Activated T-helper 1 cell treated with Interleukin-2 at 50 U/mL for 16 hours (primary cell): ENCODE measurements at regions not wholly inside any gene's neighbourhood (a gene's known extent, or its start where the extent isn't known, plus 50 kb on each side); places are given as distances from the start of the nearest gene placed in this dataset.

Experiments
- DNase-seq: peaks from one replicate; pipeline ENCODE4 v3.0.0-alpha.2; 2020; ENCODE audit warnings: low read depth

DNA sequence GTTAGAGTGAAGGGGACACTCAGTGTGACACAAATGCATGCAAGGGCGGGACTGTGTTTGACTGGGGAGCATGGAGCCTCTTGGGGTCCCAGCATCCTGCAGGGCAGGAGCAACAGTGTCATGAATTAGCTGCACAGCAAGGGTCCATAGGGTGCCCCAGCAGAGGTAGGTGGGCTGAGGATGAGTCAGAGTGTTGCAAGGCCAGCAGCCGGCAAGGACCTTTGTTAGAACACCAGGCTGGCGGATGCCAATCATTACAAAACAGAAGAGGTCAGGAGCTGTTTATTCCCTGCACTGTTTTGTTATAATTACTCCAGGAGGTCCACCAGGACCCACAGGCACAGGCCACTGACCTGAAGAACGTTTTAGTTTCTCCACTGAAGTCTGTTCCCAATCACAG, 362.2 kb upstream of the DUSP10 start:
- no peak for DNase-seq

DNA sequence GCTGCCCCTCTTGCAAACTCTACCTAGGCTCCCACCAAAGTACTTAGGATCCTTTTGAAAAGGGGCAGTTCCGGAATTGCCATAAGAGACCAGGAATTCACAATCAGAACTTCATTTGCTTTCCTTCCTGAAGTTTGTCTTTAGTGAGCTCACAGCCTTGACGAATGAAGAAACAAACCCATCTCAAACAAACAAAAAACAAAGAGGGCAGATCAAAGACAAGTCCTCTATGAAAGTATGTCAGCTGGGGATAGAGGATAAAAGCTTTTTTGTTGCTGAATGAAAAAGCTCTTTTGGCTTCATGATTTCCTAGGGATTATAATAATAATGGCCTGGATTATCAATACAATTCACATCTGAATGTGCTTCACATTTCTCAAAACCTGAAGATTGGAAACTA, 357.9 kb upstream of the DUSP10 start:
- no peak for DNase-seq

DNA sequence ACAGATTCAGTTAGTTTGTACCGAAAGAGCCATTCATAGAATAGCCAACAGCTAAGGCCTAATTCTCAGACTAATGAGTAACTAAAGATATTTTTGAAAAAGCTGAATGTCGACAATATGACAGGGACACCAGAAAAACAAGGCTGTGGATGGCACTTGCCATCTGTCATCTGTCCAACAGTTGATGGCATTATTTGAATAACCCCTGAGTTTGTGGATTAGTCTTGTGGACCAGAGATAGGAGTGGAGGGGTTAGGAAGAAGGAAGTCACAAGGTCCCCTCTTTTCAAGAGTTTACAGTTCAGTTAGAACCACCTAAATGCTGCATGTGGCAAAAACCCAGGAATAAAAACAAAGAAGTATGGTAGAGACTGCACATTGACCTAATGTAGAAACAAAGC, 356.5 kb upstream of the DUSP10 start:
- no peak for DNase-seq

GRCh38 chr1:222097588-222097987, 355.7 kb upstream of the DUSP10 start:
- DNase-seq: no peak

- DNase-seq: no peak
Measured at GRCh38 chr1:222096883-222097282, 355.0 kb upstream of the DUSP10 start.

- no peak for DNase-seq
Measured at GRCh38 chr1:222096476-222096772, 354.5 kb upstream of the DUSP10 start.

GRCh38 chr1:222095606-222096475, 354.0 kb upstream of the DUSP10 start:
- DNase-seq: peak; percentile 28

GRCh38 chr1:222093518-222093917, 351.6 kb upstream of the DUSP10 start:
- DNase-seq: no peak

DNA sequence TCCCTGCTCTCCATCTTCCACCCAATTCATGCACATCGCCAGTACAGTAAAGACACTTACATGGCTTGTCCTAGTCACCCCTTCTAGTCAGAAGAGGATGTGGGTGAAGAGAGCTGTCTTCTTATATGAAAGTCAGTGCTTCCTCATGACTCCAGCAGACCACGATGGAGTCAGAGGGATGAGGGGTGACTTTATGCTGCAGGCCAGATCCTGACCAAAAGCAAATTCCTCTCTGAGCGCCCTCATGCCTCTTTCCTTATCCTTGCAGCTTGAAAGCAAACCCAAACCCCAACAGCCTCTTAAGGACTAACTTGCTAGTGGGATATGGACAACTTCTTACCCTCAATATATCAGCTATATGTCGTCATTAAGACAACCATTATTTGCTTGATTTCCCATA, 348.2 kb upstream of the DUSP10 start:
- no peak for DNase-seq

DNA sequence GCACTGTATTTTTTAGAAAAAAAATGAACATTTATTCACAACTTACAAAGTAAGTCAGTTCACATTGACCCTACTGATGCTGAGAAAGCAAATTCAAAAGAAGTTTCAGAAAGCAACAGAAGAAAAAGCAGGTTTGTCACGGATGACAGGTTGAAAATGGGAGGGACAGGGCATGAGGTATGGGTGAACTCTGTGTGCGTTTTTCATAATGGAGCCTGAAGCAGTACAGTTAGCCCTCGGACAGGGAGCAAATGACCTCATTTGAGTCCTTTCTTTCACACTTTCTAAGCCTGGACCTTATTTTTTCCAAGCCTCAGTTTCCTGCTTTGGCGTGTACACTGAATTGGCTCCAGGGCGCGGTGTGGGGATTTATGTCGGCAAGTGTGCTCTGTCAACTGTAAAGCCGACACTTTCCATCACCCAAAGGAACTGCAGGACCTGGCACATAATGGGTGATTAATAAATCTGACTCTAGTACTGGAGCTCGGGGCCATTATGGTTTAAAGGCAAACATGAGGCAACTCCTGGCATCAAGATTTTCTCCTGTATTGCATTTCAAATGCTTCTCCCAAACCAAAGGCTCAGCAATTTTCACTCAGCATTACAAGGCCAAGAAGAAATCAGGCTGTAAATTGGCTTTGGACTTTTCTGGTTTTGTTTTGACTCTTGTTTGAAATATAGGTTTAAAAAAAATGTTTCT, 345.5 kb upstream of the DUSP10 start:
- DNase-seq: no peak

DNA sequence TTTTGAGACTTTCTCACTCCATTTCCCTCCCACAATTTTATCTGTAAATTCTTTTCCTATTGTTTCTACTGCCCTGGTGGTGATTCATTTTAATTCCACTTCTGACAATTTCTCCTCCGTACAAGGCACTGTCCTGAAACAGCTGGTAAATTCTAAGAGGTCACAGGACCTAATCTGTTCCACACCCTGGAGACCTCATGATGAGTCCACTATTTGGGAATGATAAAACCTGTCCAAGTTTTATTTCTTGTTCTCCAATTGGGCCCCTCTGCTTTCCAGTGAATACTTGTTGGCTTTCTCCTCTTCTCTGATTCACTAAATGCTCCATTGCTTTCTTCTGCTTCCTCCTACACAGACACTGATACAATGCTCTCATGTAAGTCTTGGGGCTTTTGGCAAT, 343.1 kb upstream of the DUSP10 start:
- no peak for DNase-seq

GRCh38 chr1:222084048-222084447, 342.2 kb upstream of the DUSP10 start:
- DNase-seq: no peak

DNA sequence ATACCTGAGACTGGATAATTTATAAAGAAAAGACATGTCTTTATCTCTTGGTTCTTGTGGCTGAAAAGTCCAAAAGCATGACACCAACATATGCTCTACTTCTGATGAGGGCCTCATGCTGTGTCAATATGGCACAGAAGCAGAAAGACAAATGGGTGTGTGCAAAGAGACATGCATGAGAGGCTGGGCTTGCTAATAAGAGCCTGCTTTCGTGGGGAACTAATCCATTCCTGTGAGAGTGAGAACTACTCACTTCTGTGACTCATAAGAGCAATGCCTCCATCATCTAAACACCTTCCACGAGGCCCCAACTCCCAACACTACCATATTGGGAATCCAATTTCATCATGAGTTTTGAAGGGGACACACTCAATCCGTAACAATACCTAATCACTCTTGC, 340.0 kb upstream of the DUSP10 start:
- DNase-seq: no peak

DNA sequence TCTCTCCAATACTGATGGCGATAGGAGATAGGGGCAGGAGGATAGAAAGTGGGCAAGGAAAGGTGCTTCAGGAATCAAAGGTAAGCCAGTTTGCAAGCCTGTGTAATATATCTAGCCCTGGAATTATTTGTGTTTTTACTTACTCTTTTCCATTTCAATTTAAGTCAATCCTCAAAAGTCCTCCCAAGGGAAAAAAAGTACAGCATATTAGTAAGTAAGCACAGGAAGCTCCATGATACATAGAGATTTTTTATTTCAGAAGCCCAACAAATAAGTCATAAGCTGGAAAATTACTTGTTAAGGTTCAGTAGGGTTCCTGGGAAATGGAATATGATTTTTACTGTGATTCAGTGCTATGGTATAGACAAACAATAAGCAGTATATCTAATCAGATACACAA, 337.7 kb upstream of the DUSP10 start:
- no peak for DNase-seq

- no peak for DNase-seq
Measured at GRCh38 chr1:222077206-222077605, 335.3 kb upstream of the DUSP10 start.

DNA sequence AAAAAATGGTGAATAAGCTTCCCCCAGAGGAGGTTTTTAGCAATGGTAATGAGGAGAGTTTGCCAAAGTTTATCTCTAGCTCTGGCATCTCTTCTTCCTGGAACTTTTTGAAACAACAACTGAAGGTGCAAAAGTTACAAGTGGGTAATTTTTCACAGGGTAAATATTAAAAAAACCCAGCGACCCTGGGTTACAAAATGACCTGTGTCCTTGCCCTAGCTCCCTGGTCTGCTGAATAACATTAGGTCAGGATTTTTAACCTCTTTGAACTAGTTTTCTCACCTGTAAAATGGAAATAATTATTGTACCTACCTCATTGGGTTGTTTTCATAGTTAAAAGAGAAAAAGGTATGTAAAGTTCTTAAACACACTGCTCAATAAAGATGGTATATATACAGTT, 332.4 kb upstream of the DUSP10 start:
- DNase-seq: no peak

- DNase-seq: no peak
Measured at GRCh38 chr1:222073307-222073995, 331.6 kb upstream of the DUSP10 start.

- no peak for DNase-seq
Measured at GRCh38 chr1:222071387-222071786, 329.5 kb upstream of the DUSP10 start.

DNA sequence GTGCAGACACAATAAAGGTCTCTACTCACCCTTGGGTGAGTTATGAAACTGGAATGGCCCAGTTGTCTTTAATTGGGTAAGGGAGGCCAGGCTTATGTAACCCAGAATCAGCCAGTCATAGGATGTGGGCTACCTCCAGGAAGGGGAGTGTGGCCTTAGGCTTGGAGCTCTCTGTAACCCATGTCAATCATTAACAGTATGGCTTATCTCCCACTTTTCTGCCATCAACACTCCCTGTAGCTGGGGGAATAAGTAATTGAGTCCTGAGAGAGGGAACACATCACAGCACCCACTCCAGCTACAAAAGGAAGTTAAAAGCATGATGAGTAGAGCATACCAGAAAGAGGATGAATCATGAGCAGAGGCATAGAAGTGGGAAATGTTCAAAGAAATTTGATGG, 327.0 kb upstream of the DUSP10 start:
- DNase-seq: no peak

GRCh38 chr1:222068101-222068500, 326.2 kb upstream of the DUSP10 start:
- DNase-seq: no peak

GRCh38 chr1:222066539-222066938, 324.6 kb upstream of the DUSP10 start:
- no peak for DNase-seq

- no peak for DNase-seq
Measured at GRCh38 chr1:222065234-222065633, 323.3 kb upstream of the DUSP10 start.
